HepG2 (cell line): ENCODE measurements at regions not wholly inside any gene's neighbourhood (a gene's known extent, or its start where the extent isn't known, plus 50 kb on each side); places are given as distances from the start of the nearest gene placed in this dataset.

ENCODE experiments used
- ATAC-seq: fragments of 200-7000 bp; cut with Tn5 transposase; 3 replicates; pipeline ENCODE4 v1.9.1; 2020; ENCODE audit warnings: mild to moderate bottlenecking, moderate library complexity
- BruUV-seq: library from RNA; stranded (reverse); fragments of 400-500 nt; replicated peaks from 2 replicates; lab custom pipeline; 2021; lab: Mats Ljungman, UMichigan
- CTCF ChIA-PET: fragments of 300-600 bp; formaldehyde crosslinking; extraction: SDS; loops from one replicate; lab custom pipeline; 2021; ENCODE audit warnings: low total read pairs, inconsistent platforms, low intra/inter-chr PET ratio; lab: Yijun Ruan, JAX
- POLR2A ChIA-PET: fragments of 350-600 bp; sonication (Branson Sonifier 250); formaldehyde crosslinking; loops from one replicate; lab custom pipeline; 2020; ENCODE audit warnings: antibody characterized with exemption, inconsistent platforms; lab: Yijun Ruan, JAX
- DNase-seq: peaks from one replicate; pipeline ENCODE4 v3.0.0-alpha.2; 2015; ENCODE audit warnings: low spot score
- FAIRE-seq: peaks from 3 replicates; lab custom pipeline; 2011; peaks lifted over from hg19 to GRCh38; lab: Jason Lieb, UNC
- H2AFZ ChIP-seq: one replicate; pipeline ENCODE4 v1.6.1; 2011; ENCODE audit warnings: low read length, inconsistent platforms
- H3K27ac ChIP-seq: fragments of 300-600 bp; 3 replicates; pipeline ENCODE4 v1.8.0; 2011; ENCODE audit warnings: mixed run types, mild to moderate bottlenecking, mixed read lengths, low read length, inconsistent platforms; ENCODE audit not compliant: insufficient read depth; ENCODE audit errors: extremely low read length
- H3K27me3 ChIP-seq, 2 experiments: fragments of 200-600 bp in 1 of 2; 2 replicates in 1 of 2; 3 replicates in 1 of 2; pipeline versions ENCODE4 v1.6.0 to v1.8.0; 2011; ENCODE audit warnings: low read length in 2 of 2, mild to moderate bottlenecking in 2 of 2, moderate library complexity in 2 of 2, inconsistent platforms in 1 of 2; ENCODE audit not compliant: insufficient read depth in 2 of 2, control insufficient read depth in 1 of 2
- H3K36me3 ChIP-seq, 2 experiments: fragments of 200-600 bp in 1 of 2; replicated peaks in 1 of 2; 2 replicates in 1 of 2; 3 replicates in 1 of 2; pipeline versions ENCODE4 v1.5.1 to v1.8.0; 2011; ENCODE audit warnings: low read length in 2 of 2, inconsistent platforms in 1 of 2; ENCODE audit not compliant: insufficient read depth in 2 of 2, control insufficient read depth in 1 of 2
- H3K4me1 ChIP-seq: 2 replicates; pipeline ENCODE4 v1.5.1; 2012; ENCODE audit warnings: low read length, inconsistent platforms; ENCODE audit not compliant: insufficient read depth
- H3K4me2 ChIP-seq: 2 replicates; pipeline ENCODE4 v1.6.0; 2011; ENCODE audit warnings: low read depth, low read length, inconsistent platforms
- H3K4me3 ChIP-seq, 3 experiments: fragments of 200-600 bp in 1 of 3; sonication (generic), shearing (Covaris generic) in 1 of 3; replicated peaks in 1 of 3; 2 replicates each; pipeline ENCODE4 v1.5.1; 2011 to 2016; ENCODE audit warnings: low read length in 3 of 3, inconsistent platforms in 2 of 3, low read depth in 2 of 3, mild to moderate bottlenecking in 2 of 3, control low read depth in 1 of 3, mixed read lengths in 1 of 3; ENCODE audit not compliant: insufficient read depth in 1 of 3
- H3K79me2 ChIP-seq: one replicate; pipeline ENCODE4 v1.6.1; 2011; ENCODE audit warnings: low read length, inconsistent platforms; ENCODE audit not compliant: insufficient read depth
- H3K9ac ChIP-seq: 2 replicates; pipeline ENCODE4 v1.6.0; 2011; ENCODE audit warnings: mild to moderate bottlenecking, low read depth, low read length, inconsistent platforms; ENCODE audit not compliant: insufficient read depth
- H3K9me3 ChIP-seq: 2 replicates; pipeline ENCODE4 v1.5.1; 2012; ENCODE audit warnings: mild to moderate bottlenecking, low read length
- H4K20me1 ChIP-seq: 2 replicates; pipeline ENCODE4 v1.6.0; 2011; ENCODE audit warnings: inconsistent platforms, mild to moderate bottlenecking, low read length, moderate library complexity; ENCODE audit not compliant: insufficient read depth
- CBX2 ChIP-seq, 2 experiments: fragments of 200-600 bp in 1 of 2; sonication (generic); formaldehyde crosslinking in 1 of 2; IDR thresholded peaks; 2 replicates each; pipeline versions ENCODE4 v1.7.0 to v1.8.1; 2018 to 2022; ENCODE audit warnings: low read depth in 2 of 2, low read length in 1 of 2, mild to moderate bottlenecking in 1 of 2, missing genetic modification reagents in 1 of 2
- CC2D1A ChIP-seq: sonication (generic); formaldehyde crosslinking; IDR thresholded peaks from 2 replicates; pipeline ENCODE4 v1.8.1; 2023; ENCODE audit warnings: mild to moderate bottlenecking, missing genetic modification reagents
- ELF3 ChIP-seq: IDR thresholded peaks from 2 replicates; pipeline ENCODE4 v1.6.1; 2016; ENCODE audit warnings: missing genetic modification reagents, missing compliant biosample characterization
- HNRNPK ChIP-seq: fragments of 200-400 bp; formaldehyde crosslinking; IDR thresholded peaks from 2 replicates; pipeline ENCODE4 v1.6.1; 2018; ENCODE audit warnings: low read length, low read depth, moderate library complexity, mild to moderate bottlenecking; ENCODE audit not compliant: poor library complexity, severe bottlenecking
- JUNB ChIP-seq: sonication (generic); formaldehyde crosslinking; IDR thresholded peaks from 2 replicates; pipeline ENCODE4 v1.8.0; 2022; ENCODE audit warnings: missing genetic modification reagents, mild to moderate bottlenecking, borderline replicate concordance
- MED8 ChIP-seq: sonication (generic); formaldehyde crosslinking; IDR thresholded peaks from 2 replicates; pipeline ENCODE4 v1.8.1; 2023; ENCODE audit warnings: mild to moderate bottlenecking, missing genetic modification reagents; ENCODE audit not compliant: insufficient replicate concordance
- MIER2 ChIP-seq: IDR thresholded peaks from 2 replicates; pipeline ENCODE4 v1.6.1; 2016; ENCODE audit warnings: missing biosample characterization, missing genetic modification reagents
- MYNN ChIP-seq: sonication (generic); formaldehyde crosslinking; IDR thresholded peaks from 2 replicates; pipeline ENCODE4 v1.4.0; 2020; ENCODE audit warnings: mild to moderate bottlenecking, low read depth, missing genetic modification reagents
- MZF1 ChIP-seq: sonication (generic); formaldehyde crosslinking; IDR thresholded peaks from 2 replicates; pipeline ENCODE4 v1.8.1; 2023; ENCODE audit warnings: mild to moderate bottlenecking, missing genetic modification reagents, borderline replicate concordance
- PCBP1 ChIP-seq: fragments of 200-400 bp; formaldehyde crosslinking; IDR thresholded peaks from 2 replicates; pipeline ENCODE4 v1.6.1; 2017; ENCODE audit warnings: mild to moderate bottlenecking, low read depth, low read length, borderline replicate concordance
- PCBP2 ChIP-seq: fragments of 200-400 bp; formaldehyde crosslinking; optimal IDR thresholded peaks from 2 replicates; pipeline ENCODE3; 2018; ENCODE audit warnings: low read length, low read depth; ENCODE audit not compliant: poor library complexity, severe bottlenecking
- RAD51 ChIP-seq: fragments of 450-650 bp; IDR thresholded peaks from 2 replicates; pipeline ENCODE4 v1.6.1; 2016; ENCODE audit warnings: borderline replicate concordance
- RFX1 ChIP-seq: fragments of 450-650 bp; IDR thresholded peaks from 2 replicates; pipeline ENCODE4 v1.6.1; 2017
- RFX5 ChIP-seq: IDR thresholded peaks from 2 replicates; pipeline ENCODE4 v1.6.1; 2011; ENCODE audit warnings: low read depth, low read length, improper control_type of control experiment
- RXRB ChIP-seq: IDR thresholded peaks from 2 replicates; pipeline ENCODE4 v1.6.1; 2016; ENCODE audit warnings: borderline replicate concordance, missing genetic modification reagents, missing compliant biosample characterization
- SIN3B ChIP-seq: fragments of 150-350 bp; IDR thresholded peaks from 2 replicates; pipeline ENCODE4 v1.6.1; 2014; ENCODE audit warnings: low read length
- ZIK1 ChIP-seq: sonication (generic); formaldehyde crosslinking; IDR thresholded peaks from 2 replicates; pipeline ENCODE4 v1.5.0; 2020; ENCODE audit warnings: mild to moderate bottlenecking, low read depth, missing genetic modification reagents, borderline replicate concordance
- WGBS: methylation state at CpG from one replicate; pipeline ENCODE4 v1.1.6; 2017; ENCODE audit warnings: low lambda C conversion rate; 5-methylcytosine and 5-hydroxymethylcytosine counted together
- in situ Hi-C: cut with HindIII; loops from 2 replicates; pipeline ENCODE4 v1.10.0; 2017; ENCODE audit warnings: low pct_unique_long_range_greater_than_20kb; ENCODE audit not compliant: extremely low pct_ligation_motif_present
- intact Hi-C: fragments of 100-400 bp; cut with micrococcal nuclease; formaldehyde crosslinking; loops from one replicate; pipeline ENCODE4 v1.10.0; 2022; ENCODE audit not compliant: unreplicated experiment
- TF ChIP-seq, protein P1 (sequence below): sonication (generic); formaldehyde crosslinking; IDR thresholded peaks from 2 replicates; pipeline ENCODE4 v1.4.0; 2020; ENCODE audit warnings: mild to moderate bottlenecking, missing genetic modification reagents
- TF ChIP-seq, protein P2 (sequence below): sonication (generic); formaldehyde crosslinking; IDR thresholded peaks from 2 replicates; pipeline ENCODE4 v1.5.0; 2020; ENCODE audit warnings: missing genetic modification reagents

DNA sequence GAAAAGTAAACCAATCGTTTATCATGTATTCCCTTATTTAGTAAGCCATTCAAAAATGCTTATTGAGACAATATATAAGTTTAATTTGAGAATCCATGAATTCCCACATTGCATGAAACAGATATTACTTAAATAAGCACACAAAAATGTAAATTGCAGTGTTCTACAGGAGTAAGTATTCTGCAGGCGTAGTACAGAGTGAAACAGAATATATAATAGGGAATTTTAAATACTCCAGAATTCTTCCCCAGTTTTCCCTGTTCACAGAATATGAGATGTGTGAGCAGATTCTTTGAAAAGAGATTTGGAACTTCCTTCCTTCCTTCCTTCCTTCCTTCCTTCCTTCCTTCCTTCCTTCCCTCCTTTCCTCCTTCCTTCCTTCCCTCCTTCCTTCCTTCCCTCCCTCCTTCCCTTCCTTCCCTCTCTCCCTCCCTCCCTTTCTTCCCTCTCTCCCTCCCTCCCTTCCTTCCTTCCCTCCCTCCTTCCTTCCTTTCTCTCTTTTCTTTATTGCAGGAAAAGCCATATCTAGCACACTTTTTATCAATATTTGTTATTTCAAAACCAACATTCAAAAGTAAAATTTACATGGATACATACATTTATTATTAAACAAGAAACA is 977.7 kb upstream of the LRRTM1 start:
- WGBS, result under 1% methylated on average over 2 of the region's 2 CpGs
- Histone ChIP-seq H3K27me3 (no peaks in the 10 kb centered on the region), H3K4me1 (no peaks in the 10 kb centered on the region)

DNA sequence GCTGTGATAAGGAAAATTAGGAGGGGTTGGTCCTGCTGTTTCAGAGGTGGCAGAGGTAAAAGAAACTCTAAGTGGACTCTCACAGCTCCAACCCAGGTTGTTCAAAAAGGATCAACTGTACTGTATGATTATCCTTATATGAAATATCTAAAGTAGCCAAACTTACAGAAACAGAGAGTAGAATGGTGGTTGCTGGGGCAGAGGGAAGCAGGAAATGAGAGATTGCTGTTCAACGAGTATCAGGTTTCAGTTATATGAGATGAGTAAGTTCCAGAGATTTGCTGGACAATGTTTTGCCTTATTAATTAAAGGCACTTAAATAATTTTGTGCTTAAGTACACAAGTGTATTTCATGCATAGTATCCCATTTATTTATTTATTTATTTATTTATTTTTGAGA is 972.0 kb upstream of the LRRTM1 start:
- H3K4me2 ChIP-seq, result no peak overlapping the region
- TF ChIP-seq RFX5, result no peak
- no peak for TF ChIP-seq CC2D1A (CRISPR knock-in tag)
- TF ChIP-seq MYNN (CRISPR knock-in tag), result no peak
- TF ChIP-seq ZIK1 (CRISPR knock-in tag), result no peak
- no peak for TF ChIP-seq JUNB (CRISPR knock-in tag)
- no peak for TF ChIP-seq CBX2 (IDR thresholded peaks at IDR 0.05; ENCODE audit: low read depth, low read length)
- no peak for TF ChIP-seq CBX2 (CRISPR knock-in tag; IDR thresholded peaks at IDR 0.05; ENCODE audit: low read depth)
- TF ChIP-seq MED8 (CRISPR knock-in tag), result no peak
- TF ChIP-seq, protein P1, sequence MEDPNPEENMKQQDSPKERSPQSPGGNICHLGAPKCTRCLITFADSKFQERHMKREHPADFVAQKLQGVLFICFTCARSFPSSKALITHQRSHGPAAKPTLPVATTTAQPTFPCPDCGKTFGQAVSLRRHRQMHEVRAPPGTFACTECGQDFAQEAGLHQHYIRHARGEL (CRISPR knock-in tag), result no peak
- TF ChIP-seq RAD51, result no peak
- TF ChIP-seq ELF3 (CRISPR knock-in tag), result no peak
- TF ChIP-seq RXRB (CRISPR knock-in tag), result no peak
- TF ChIP-seq RFX1, result no peak
- TF ChIP-seq MZF1, result no peak
- TF ChIP-seq, protein P2, sequence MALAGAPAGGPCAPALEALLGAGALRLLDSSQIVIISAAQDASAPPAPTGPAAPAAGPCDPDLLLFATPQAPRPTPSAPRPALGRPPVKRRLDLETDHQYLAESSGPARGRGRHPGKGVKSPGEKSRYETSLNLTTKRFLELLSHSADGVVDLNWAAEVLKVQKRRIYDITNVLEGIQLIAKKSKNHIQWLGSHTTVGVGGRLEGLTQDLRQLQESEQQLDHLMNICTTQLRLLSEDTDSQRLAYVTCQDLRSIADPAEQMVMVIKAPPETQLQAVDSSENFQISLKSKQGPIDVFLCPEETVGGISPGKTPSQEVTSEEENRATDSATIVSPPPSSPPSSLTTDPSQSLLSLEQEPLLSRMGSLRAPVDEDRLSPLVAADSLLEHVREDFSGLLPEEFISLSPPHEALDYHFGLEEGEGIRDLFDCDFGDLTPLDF (CRISPR knock-in tag), result no peak
- no peak for TF ChIP-seq SIN3B
- TF ChIP-seq, all 625 proteins: peak for 0
- no peaks in the 10 kb centered on the region for H3K79me2 ChIP-seq
- no peaks in the 10 kb centered on the region for H3K4me1 ChIP-seq
- POLR2A ChIA-PET, result no interaction called here
- no TSS peak for BruUV-seq
- no peak for DNase-seq
- intact Hi-C loops (no loop called here), in situ Hi-C loops (no loop called here)
- H4K20me1 ChIP-seq, result no peaks in the 10 kb centered on the region
- H3K9ac ChIP-seq, result no peak overlapping the region
- FAIRE-seq, result no peak
- CTCF ChIA-PET, result no interaction called here
- no peak overlapping the region for H3K27ac ChIP-seq
- ATAC-seq, result no peak
- H3K27me3 ChIP-seq, result no peaks in the 10 kb centered on the region
- H3K4me3 ChIP-seq, result no peak overlapping the region
- H3K9me3 ChIP-seq, result peaks cover 47% of the 10 kb centered on the region
- no peak overlapping the region for H2AFZ ChIP-seq
- no peaks in the 10 kb centered on the region for H3K36me3 ChIP-seq
- WGBS, result 4% methylated on average over 1 of the region's 1 CpG

More for the DNA sequence above, 977.7 kb upstream of the LRRTM1 start:
- peak; percentile 54 for TF ChIP-seq PCBP2
- peak; percentile 95 for TF ChIP-seq HNRNPK
- TF ChIP-seq MIER2 (CRISPR knock-in tag), result no peak
- 0 out of 2 replicates have a peak, but pooled peaks have one; percentile 54 for TF ChIP-seq PCBP1
- ChIA-PET POLR2A (no interaction called here), CTCF (no interaction called here)
- Histone ChIP-seq H3K36me3 (no peaks in the 10 kb centered on the region), H3K9ac (no peak overlapping the region), H2AFZ (no peak overlapping the region), H4K20me1 (no peaks in the 10 kb centered on the region), H3K4me2 (no peak overlapping the region), H3K79me2 (no peaks in the 10 kb centered on the region), H3K27ac (no peak overlapping the region), H3K9me3 (peaks cover 33% of the 10 kb centered on the region), H3K4me3 (no peak overlapping the region)
- intact Hi-C loops, result no loop called here
- DNase-seq (no peak), FAIRE-seq (no peak), ATAC-seq (no peak)
- no TSS peak for BruUV-seq
- in situ Hi-C loops, result no loop called here
